GM12878 (cell line): ENCODE measurements at regions not wholly inside any gene's neighbourhood (a gene's known extent, or its start where the extent isn't known, plus 50 kb on each side); places are given as distances from the start of the nearest gene placed in this dataset.

Experiments used
- ATAC-seq: fragments of 200-7000 bp; cut with Tn5 transposase; 3 replicates; pipeline ENCODE4 v1.9.1; 2020; ENCODE audit warnings: mild to moderate bottlenecking, moderate library complexity
- BruUV-seq: library from RNA; stranded (reverse); fragments of 400-500 nt; replicated peaks from 2 replicates; lab custom pipeline; 2021; lab: Mats Ljungman, UMichigan
- CTCF ChIA-PET: fragments of 300-600 bp; sonication (Branson Sonifier 250); formaldehyde crosslinking; extraction: SDS; loops from one replicate; lab custom pipeline; 2021; ENCODE audit warnings: inconsistent platforms; lab: Yijun Ruan, JAX
- POLR2A ChIA-PET: fragments of 350-600 bp; formaldehyde crosslinking; extraction: SDS; loops from one replicate; lab custom pipeline; 2021; ENCODE audit warnings: inconsistent platforms; lab: Charles Lee
- RAD21 ChIA-PET: fragments of 300-600 bp; sonication (Branson Sonifier 250); formaldehyde crosslinking; loops from one replicate; lab custom pipeline; 2023; ENCODE audit warnings: antibody characterized with exemption; ENCODE audit not compliant: unreplicated experiment; lab: Charles Lee
- SMC1A ChIA-PET: fragments of 300-600 bp; sonication (Branson Sonifier 250); formaldehyde crosslinking; loops from one replicate; lab custom pipeline; 2023; ENCODE audit not compliant: unreplicated experiment, uncharacterized antibody; lab: Charles Lee
- DNase-seq: peaks from one replicate; pipeline ENCODE4 v3.0.0-alpha.2; 2011; ENCODE audit warnings: low read depth, low spot score
- FAIRE-seq: peaks from 3 replicates; lab custom pipeline; 2011; peaks lifted over from hg19 to GRCh38; lab: Jason Lieb, UNC
- H2AFZ ChIP-seq: 2 replicates; pipeline ENCODE4 v1.6.0; 2011; ENCODE audit warnings: low read depth, low read length, control low read depth; ENCODE audit not compliant: control insufficient read depth
- H3K27ac ChIP-seq: 2 replicates; pipeline ENCODE4 v1.5.1; 2011; ENCODE audit warnings: control low read depth; ENCODE audit not compliant: control insufficient read depth, insufficient read depth
- H3K27me3 ChIP-seq, 2 experiments: replicated peaks in 1 of 2; 2 replicates each; pipeline versions ENCODE4 v1.6.0 to v1.6.1; 2011; ENCODE audit warnings: low read length in 1 of 2; ENCODE audit not compliant: control insufficient read depth in 2 of 2, insufficient read depth in 2 of 2
- H3K36me3 ChIP-seq, 2 experiments: 2 replicates each; pipeline ENCODE4 v1.5.1; 2011; ENCODE audit warnings: low read length in 1 of 2; ENCODE audit not compliant: control insufficient read depth in 2 of 2, insufficient read depth in 2 of 2
- H3K4me1 ChIP-seq: 2 replicates; pipeline ENCODE4 v1.6.1; 2011; ENCODE audit warnings: mild to moderate bottlenecking, low read length, moderate library complexity, mixed read lengths; ENCODE audit not compliant: control insufficient read depth, insufficient read depth
- H3K4me2 ChIP-seq: 2 replicates; pipeline ENCODE4 v1.6.0; 2011; ENCODE audit warnings: control low read depth; ENCODE audit not compliant: control insufficient read depth, insufficient read depth
- H3K4me3 ChIP-seq: fragments of 200-600 bp; sonication (generic); 2 replicates; pipeline ENCODE4 v1.5.1; 2016
- H3K79me2 ChIP-seq: 2 replicates; pipeline ENCODE4 v1.6.0; 2011; ENCODE audit warnings: low read length; ENCODE audit not compliant: control insufficient read depth, insufficient read depth
- H3K9ac ChIP-seq: 2 replicates; pipeline ENCODE4 v1.8.0; 2011; ENCODE audit warnings: low read length, control low read depth, mixed read lengths; ENCODE audit not compliant: control insufficient read depth, insufficient read depth
- H3K9me3 ChIP-seq: replicated peaks from 3 replicates; pipeline ENCODE4 v1.5.1; 2011; ENCODE audit warnings: mild to moderate bottlenecking, low read length; ENCODE audit not compliant: control insufficient read depth, insufficient read depth
- H4K20me1 ChIP-seq: 2 replicates; pipeline ENCODE4 v1.6.0; 2011; ENCODE audit not compliant: control insufficient read depth, insufficient read depth
- ATF7 ChIP-seq: fragments of 450-650 bp; IDR thresholded peaks from 2 replicates; pipeline ENCODE4 v1.6.1; 2016; ENCODE audit warnings: low read depth, mild to moderate bottlenecking
- BHLHE40 ChIP-seq, 2 experiments: fragments of 450-650 bp in 1 of 2; IDR thresholded peaks; 2 replicates each; pipeline ENCODE4 v1.6.1; 2011 to 2017; ENCODE audit warnings: low read depth in 2 of 2, borderline replicate concordance in 1 of 2, improper control_type of control experiment in 1 of 2, low read length in 1 of 2, mild to moderate bottlenecking in 1 of 2
- EGR1 ChIP-seq, 2 experiments: IDR thresholded peaks; 1 replicate in 1 of 2; 2 replicates in 1 of 2; pipeline ENCODE4 v1.6.1; 2011 to 2012; ENCODE audit warnings: low read depth in 2 of 2, low read length in 2 of 2, borderline replicate concordance in 1 of 2, mild to moderate bottlenecking in 1 of 2, moderate library complexity in 1 of 2
- EP300 ChIP-seq, 2 experiments: fragments of 150-350 bp in 1 of 2; IDR thresholded peaks; 2 replicates each; pipeline ENCODE4 v1.6.1; 2011 to 2012; ENCODE audit warnings: low read depth in 2 of 2, low read length in 2 of 2, borderline replicate concordance in 1 of 2, improper control_type of control experiment in 1 of 2, inconsistent platforms in 1 of 2; ENCODE audit not compliant: control insufficient read depth in 1 of 2
- EZH2 ChIP-seq: IDR thresholded peaks from 2 replicates; pipeline ENCODE4 v1.6.1; 2012; ENCODE audit warnings: low read depth, mild to moderate bottlenecking, control low read depth, inconsistent platforms, low read length, borderline replicate concordance; ENCODE audit not compliant: control insufficient read depth
- FOXK2 ChIP-seq: fragments of 450-650 bp; IDR thresholded peaks from 2 replicates; pipeline ENCODE4 v1.6.1; 2017; ENCODE audit warnings: mild to moderate bottlenecking, moderate library complexity
- HCFC1 ChIP-seq: fragments of 150-350 bp; IDR thresholded peaks from 2 replicates; pipeline ENCODE4 v1.6.1; 2014; ENCODE audit warnings: low read length
- KLF5 ChIP-seq: fragments of 450-650 bp; IDR thresholded peaks from 2 replicates; pipeline ENCODE4 v1.6.1; 2014; ENCODE audit warnings: mild to moderate bottlenecking; ENCODE audit not compliant: partially characterized antibody
- NR2C2 ChIP-seq: IDR thresholded peaks from 2 replicates; pipeline ENCODE4 v1.6.1; 2011; ENCODE audit warnings: borderline replicate concordance, low read depth; ENCODE audit not compliant: control insufficient read depth, insufficient read length
- NRF1 ChIP-seq: conservative IDR thresholded peaks from 2 replicates; pipeline ENCODE4 v1.6.1; 2011; ENCODE audit warnings: mild to moderate bottlenecking, low read depth, low read length, improper control_type of control experiment
- PAX5 ChIP-seq: IDR thresholded peaks from 2 replicates; pipeline ENCODE4 v1.6.1; 2011; ENCODE audit warnings: low read depth, low read length, borderline replicate concordance
- POLR2AphosphoS5 ChIP-seq: IDR thresholded peaks from 2 replicates; pipeline ENCODE4 v1.6.1; 2011; ENCODE audit warnings: mild to moderate bottlenecking, low read length, inconsistent platforms
- SUZ12 ChIP-seq: fragments of 200-600 bp; sonication (generic); IDR thresholded peaks from one replicate; pipeline ENCODE4 v1.6.1; 2018; ENCODE audit warnings: antibody characterized with exemption, mild to moderate bottlenecking; ENCODE audit not compliant: unreplicated experiment
- TCF3 ChIP-seq: IDR thresholded peaks from 2 replicates; pipeline ENCODE4 v1.6.1; 2012; ENCODE audit warnings: low read depth, mild to moderate bottlenecking, low read length, borderline replicate concordance; ENCODE audit not compliant: insufficient read depth
- ZNF217 ChIP-seq: fragments of 450-650 bp; IDR thresholded peaks from 2 replicates; pipeline ENCODE4 v1.6.1; 2017; ENCODE audit warnings: antibody characterized with exemption, mild to moderate bottlenecking
- ZSCAN29 ChIP-seq: fragments of 450-650 bp; IDR thresholded peaks from 2 replicates; pipeline ENCODE4 v1.6.1; 2017; ENCODE audit warnings: mild to moderate bottlenecking, moderate library complexity
- WGBS: methylation state at CpG from one replicate; pipeline ENCODE4 v1.1.6; 2016; ENCODE audit warnings: low lambda C conversion rate; ENCODE audit not compliant: insufficient replicate concordance, insufficient coverage; ENCODE audit errors: missing lambda C conversion rate; 5-methylcytosine and 5-hydroxymethylcytosine counted together
- in situ Hi-C: fragments of 300-500 bp; cut with MboI; formaldehyde crosslinking; loops from 9 replicates; pipeline ENCODE4 v1.14.3; 2018; ENCODE audit warnings: mixed read lengths
- intact Hi-C: fragments of 100-400 bp; cut with micrococcal nuclease; formaldehyde crosslinking; loops from one replicate; pipeline ENCODE4 v1.14.2; 2022; ENCODE audit not compliant: unreplicated experiment
- TF ChIP-seq, protein P1 (sequence below): IDR thresholded peaks from 2 replicates; pipeline ENCODE4 v1.6.1; 2012; ENCODE audit warnings: low read depth, low read length, improper control_type of control experiment

DNA sequence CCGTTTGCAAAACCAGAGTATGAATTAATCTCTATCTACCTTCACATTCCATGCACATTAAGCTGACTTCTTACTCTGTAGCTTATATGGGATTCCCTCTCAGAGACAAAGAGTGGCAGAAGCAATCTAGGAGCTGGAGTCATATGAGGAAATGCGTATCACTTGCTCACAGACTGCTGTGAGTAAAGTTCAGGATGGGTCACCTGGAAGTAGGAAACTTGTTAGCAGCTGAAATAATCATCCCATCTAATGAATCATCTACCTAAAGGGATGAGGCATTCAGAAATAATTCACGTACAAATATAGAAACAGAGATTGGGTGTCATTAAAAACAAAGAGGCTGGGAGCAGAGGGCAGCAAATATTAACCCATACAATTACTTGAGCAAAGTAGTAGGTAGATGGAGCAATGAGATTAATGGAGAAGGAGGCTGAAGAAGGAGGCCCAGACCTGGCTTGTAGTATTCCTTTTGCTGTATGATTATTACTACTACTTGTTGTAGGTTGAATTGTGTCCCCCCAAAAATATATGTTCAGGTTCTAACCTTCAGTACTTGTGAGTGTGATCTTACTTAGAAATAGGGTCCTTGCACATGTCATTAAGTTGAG is 866.3 kb downstream of the ROBO2 start:
- intact Hi-C loops (no loop called here), in situ Hi-C loops (no loop called here)
- TF ChIP-seq, protein P1, sequence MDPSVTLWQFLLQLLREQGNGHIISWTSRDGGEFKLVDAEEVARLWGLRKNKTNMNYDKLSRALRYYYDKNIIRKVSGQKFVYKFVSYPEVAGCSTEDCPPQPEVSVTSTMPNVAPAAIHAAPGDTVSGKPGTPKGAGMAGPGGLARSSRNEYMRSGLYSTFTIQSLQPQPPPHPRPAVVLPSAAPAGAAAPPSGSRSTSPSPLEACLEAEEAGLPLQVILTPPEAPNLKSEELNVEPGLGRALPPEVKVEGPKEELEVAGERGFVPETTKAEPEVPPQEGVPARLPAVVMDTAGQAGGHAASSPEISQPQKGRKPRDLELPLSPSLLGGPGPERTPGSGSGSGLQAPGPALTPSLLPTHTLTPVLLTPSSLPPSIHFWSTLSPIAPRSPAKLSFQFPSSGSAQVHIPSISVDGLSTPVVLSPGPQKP, result no peak
- TF ChIP-seq SUZ12, result no peak
- Histone ChIP-seq H3K4me3 (no peak overlapping the region), H3K9me3 (no peaks in the 10 kb centered on the region), H3K27ac (no peak overlapping the region), H3K27me3 (no peaks in the 10 kb centered on the region), H3K9ac (no peak overlapping the region), H3K4me1 (no peaks in the 10 kb centered on the region), H4K20me1 (no peaks in the 10 kb centered on the region), H2AFZ (no peak overlapping the region), H3K4me2 (no peak overlapping the region), H3K36me3 (no peaks in the 10 kb centered on the region), H3K79me2 (no peaks in the 10 kb centered on the region)
- DNase-seq, result no peak
- ChIA-PET RAD21 (no interaction called here), CTCF (no interaction called here), POLR2A (no interaction called here), SMC1A (interaction anchor here (0.7 to 1.9 kb wide), 2 partner anchors 11 to 991 kb away, joined by 3 to 4 read pairs; no protein-coding TSS in a partner anchor)
- FAIRE-seq, result no peak
- 22% methylated on average over 3 of the region's 3 CpGs for WGBS
- ATAC-seq, result no peak
- no TSS peak for BruUV-seq

GRCh38 chr3:77913524-77914174 is 873.8 kb downstream of the ROBO2 start:
- H3K27me3 ChIP-seq, result no peaks in the 10 kb centered on the region
- no peaks in the 10 kb centered on the region for H4K20me1 ChIP-seq
- H3K4me3 ChIP-seq, result no peak overlapping the region
- ChIA-PET CTCF (no interaction called here), RAD21 (no interaction called here), POLR2A (no interaction called here), SMC1A (no interaction called here)
- no peak overlapping the region for H3K9ac ChIP-seq
- ATAC-seq, result no peak
- no peaks in the 10 kb centered on the region for H3K4me1 ChIP-seq
- WGBS, result 17% methylated on average over 3 of the region's 3 CpGs
- H3K9me3 ChIP-seq, result no peaks in the 10 kb centered on the region
- H3K79me2 ChIP-seq, result no peaks in the 10 kb centered on the region
- no peaks in the 10 kb centered on the region for H3K36me3 ChIP-seq
- H3K27ac ChIP-seq, result no peak overlapping the region
- intact Hi-C loops, result no loop called here
- in situ Hi-C loops, result no loop called here
- DNase-seq, result no peak
- H3K4me2 ChIP-seq, result no peak overlapping the region
- no TSS peak for BruUV-seq
- H2AFZ ChIP-seq, result no peak overlapping the region
- no peak for FAIRE-seq
- no peak for TF ChIP-seq EZH2
- TF ChIP-seq NRF1, result no peak
- TF ChIP-seq HCFC1, result no peak
- no peak for TF ChIP-seq PAX5
- no peak for TF ChIP-seq ATF7
- TF ChIP-seq NR2C2, result no peak
- no peak for TF ChIP-seq FOXK2
- no peak for TF ChIP-seq BHLHE40 (IDR thresholded peaks at IDR 0.05; ENCODE audit: borderline replicate concordance in 1 of 2, low read depth in 2 of 2, low read length in 1 of 2)
- TF ChIP-seq ZNF217, result no peak
- TF ChIP-seq POLR2AphosphoS5, result no peak
- no peak for TF ChIP-seq TCF3
- no peak for TF ChIP-seq EP300 (IDR thresholded peaks at IDR 0.05; ENCODE audit: borderline replicate concordance in 1 of 2, control insufficient read depth in 1 of 2, low read depth in 2 of 2, low read length in 2 of 2)
- TF ChIP-seq KLF5, result no peak
- no peak for TF ChIP-seq ZSCAN29
- TF ChIP-seq EGR1 (IDR thresholded peaks at IDR 0.05; ENCODE audit: borderline replicate concordance in 1 of 2, low read depth in 2 of 2, low read length in 2 of 2), result no peak
